ENCODE measurements at regions not wholly inside any gene's neighbourhood (a gene's known extent, or its start where the extent isn't known, plus 50 kb on each side); places are given as distances from the start of the nearest gene placed in this dataset.

DNA sequence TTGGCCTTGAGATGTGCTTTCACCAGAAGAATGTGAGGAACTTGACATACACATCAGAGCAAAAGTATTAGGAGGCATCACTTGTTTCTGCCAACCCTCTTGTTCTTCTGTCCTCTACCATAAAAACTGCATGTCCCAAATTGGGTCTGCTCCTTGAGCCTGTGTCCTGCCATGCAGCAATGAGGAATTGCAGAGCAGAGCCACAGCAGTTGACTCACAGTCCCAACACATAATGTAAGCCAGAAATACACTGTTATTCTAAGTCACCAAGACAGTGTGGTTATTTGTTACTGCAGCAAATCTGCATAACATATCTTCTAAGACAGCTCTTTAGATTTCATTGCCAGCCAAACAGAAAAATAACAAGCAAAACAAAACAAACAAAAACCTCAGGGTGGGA lies 598.2 kb downstream of the PRELID2 start:
- TF ChIP-seq, protein P1, sequence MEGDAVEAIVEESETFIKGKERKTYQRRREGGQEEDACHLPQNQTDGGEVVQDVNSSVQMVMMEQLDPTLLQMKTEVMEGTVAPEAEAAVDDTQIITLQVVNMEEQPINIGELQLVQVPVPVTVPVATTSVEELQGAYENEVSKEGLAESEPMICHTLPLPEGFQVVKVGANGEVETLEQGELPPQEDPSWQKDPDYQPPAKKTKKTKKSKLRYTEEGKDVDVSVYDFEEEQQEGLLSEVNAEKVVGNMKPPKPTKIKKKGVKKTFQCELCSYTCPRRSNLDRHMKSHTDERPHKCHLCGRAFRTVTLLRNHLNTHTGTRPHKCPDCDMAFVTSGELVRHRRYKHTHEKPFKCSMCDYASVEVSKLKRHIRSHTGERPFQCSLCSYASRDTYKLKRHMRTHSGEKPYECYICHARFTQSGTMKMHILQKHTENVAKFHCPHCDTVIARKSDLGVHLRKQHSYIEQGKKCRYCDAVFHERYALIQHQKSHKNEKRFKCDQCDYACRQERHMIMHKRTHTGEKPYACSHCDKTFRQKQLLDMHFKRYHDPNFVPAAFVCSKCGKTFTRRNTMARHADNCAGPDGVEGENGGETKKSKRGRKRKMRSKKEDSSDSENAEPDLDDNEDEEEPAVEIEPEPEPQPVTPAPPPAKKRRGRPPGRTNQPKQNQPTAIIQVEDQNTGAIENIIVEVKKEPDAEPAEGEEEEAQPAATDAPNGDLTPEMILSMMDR (conservative IDR thresholded peaks at IDR 0.05; ENCODE audit: low read length), result no peak
- no peak for DNase-seq (ENCODE audit: low read depth)

DNA sequence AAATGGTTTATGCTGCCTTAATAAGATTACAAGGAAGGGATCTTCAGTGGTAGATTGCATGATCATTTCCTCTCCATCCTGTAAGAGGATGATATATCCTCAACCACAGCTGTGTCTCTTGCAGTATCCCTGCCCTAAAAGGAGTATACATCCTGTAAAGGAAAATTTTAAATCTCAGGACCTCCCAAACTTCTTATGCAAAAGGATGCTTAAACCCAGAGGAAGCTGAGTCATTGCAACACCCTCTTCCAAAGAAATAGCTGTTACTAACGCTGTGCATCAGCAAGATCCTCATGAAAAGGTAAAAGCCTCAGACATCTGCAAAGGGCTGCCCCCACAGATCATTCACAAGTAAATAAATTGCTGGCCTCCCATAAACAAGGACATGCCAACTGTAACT lies 599.0 kb downstream of the PRELID2 start:
- DNase-seq (ENCODE audit: low read depth), result no peak
- TF ChIP-seq, protein P1 (conservative IDR thresholded peaks at IDR 0.05; ENCODE audit: low read length), result no peak
- H3K4me3 ChIP-seq (ENCODE audit: low read length), result no peak overlapping the region

More for the DNA sequence above, 598.2 kb downstream of the PRELID2 start:
- H3K4me3 ChIP-seq (ENCODE audit: low read length), result no peak overlapping the region

DNA sequence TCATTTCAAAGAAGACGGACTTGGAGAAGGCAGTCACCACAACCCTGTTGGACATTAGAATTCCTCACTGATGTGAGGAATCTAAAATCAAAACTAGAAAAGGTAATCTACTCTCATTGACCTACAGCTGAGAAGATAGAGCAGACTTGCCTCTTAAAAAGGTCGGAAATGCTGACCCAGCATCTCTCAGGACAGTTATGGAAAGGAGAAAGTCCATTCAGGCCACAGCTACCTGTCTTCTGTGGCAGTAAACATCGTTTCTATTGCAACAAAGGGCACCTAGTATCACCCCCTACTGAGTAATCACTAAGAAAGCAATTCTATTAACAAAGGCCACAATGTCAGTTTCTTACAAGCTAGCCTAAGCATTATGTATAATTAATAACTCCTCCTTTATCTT lies 601.7 kb downstream of the PRELID2 start:
- no peak for DNase-seq (ENCODE audit: low read depth)
- H3K4me3 ChIP-seq (ENCODE audit: low read length), result no peak overlapping the region
- TF ChIP-seq, protein P1 (conservative IDR thresholded peaks at IDR 0.05; ENCODE audit: low read length), result no peak

DNA sequence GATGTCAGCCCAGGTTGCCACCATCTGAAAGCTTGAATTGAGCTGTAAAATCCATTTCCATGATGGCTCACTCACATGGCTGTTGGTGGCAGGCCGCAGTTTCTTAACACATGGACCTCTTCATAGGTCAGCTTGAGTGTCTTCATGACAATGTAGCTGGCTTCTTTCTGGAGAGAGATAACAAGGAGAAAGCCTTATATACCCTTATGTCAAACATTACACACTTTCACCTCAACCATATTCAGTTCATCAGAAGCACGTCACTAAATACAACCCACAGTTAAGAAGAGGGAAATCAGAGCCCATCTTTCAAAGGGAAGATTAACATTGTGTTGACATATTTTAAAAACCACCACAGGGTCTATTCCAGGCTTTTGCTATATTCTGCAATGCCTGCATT lies 604.4 kb downstream of the PRELID2 start:
- DNase-seq (ENCODE audit: low read depth), result no peak
- TF ChIP-seq, protein P1 (conservative IDR thresholded peaks at IDR 0.05; ENCODE audit: low read length), result no peak
- no peak overlapping the region for H3K4me3 ChIP-seq (ENCODE audit: low read length)

DNA sequence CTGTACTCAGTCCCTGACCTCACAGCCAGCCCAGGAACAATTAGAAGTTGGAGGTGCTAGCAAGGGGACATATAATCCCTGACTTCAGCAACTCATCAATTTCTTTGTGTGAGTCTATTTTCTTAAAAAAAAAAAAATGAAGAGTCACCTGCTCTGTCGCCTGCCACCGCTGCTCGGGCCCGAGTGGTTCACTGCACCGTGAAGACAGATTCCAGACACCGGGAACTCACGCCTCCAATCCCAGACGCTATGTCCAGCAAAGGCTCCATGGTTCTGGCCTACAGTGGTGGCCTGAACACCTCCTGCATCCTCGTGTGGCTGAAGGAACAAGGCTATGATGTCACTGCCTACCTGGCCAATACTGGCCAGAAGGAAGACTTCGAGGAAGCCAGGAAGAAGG lies 606.6 kb downstream of the PRELID2 start:
- H3K4me3 ChIP-seq (ENCODE audit: low read length), result no peak overlapping the region
- TF ChIP-seq, protein P1 (conservative IDR thresholded peaks at IDR 0.05; ENCODE audit: low read length), result no peak
- no peak for DNase-seq (ENCODE audit: low read depth)

DNA sequence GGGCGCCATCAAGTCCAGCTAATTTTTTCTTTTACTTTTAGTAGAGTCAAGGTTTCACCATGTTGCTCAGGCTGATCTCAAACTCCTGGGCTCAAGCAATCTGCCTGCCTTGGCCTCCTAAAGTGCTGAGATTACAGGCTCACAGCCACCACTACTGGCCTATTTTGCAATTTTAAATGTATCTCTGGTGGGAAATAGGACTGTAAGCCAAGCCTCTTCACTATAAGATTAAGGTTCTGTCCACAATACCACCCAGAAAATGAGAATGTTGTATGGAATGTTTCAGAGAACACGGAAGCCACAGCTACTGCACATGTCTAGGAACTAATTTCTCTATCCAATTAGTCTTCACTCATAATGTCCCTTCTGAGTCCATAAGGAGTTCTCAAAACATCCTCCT lies 607.3 kb downstream of the PRELID2 start:
- no peak for DNase-seq (ENCODE audit: low read depth)
- H3K4me3 ChIP-seq (ENCODE audit: low read length), result no peak overlapping the region
- TF ChIP-seq, protein P1 (conservative IDR thresholded peaks at IDR 0.05; ENCODE audit: low read length), result no peak

DNA sequence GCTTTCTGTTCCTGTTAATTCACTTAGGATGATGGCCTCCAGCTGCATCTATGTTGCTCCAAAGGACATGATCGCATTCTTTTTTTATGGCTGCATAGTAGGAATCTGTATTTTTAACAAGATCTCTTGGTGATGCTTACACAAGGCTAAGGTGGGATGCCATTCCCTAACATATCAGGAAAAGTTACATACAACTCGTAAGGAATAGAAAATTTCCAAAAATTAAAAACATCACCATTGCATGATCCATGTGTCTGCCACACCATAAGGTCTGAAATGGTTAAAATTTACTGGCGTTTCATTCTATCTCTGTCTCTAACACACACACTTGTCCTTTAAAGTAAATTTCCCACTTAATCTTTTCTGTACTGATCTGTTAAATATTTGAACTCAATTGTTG lies 608.4 kb downstream of the PRELID2 start:
- TF ChIP-seq, protein P1 (conservative IDR thresholded peaks at IDR 0.05; ENCODE audit: low read length), result no peak
- H3K4me3 ChIP-seq (ENCODE audit: low read length), result no peak overlapping the region
- DNase-seq (ENCODE audit: low read depth), result no peak

All from AG10803 (cell line).